Gastroesophageal sphincter (tissue), 4 donors: ENCODE measurements at regions not wholly inside any gene's neighbourhood (a gene's known extent, or its start where the extent isn't known, plus 50 kb on each side); places are given as distances from the start of the nearest gene placed in this dataset.

Source experiments
- ATAC-seq: fragments of 150-250 bp; one replicate; pipeline ENCODE4 v1.9.1; 2016; ENCODE audit warnings: mild to moderate bottlenecking, moderate library complexity
- H3K27ac ChIP-seq, 4 donors: fragments of 200-600 bp; sonication (generic) in 3 of 4; 1 replicate in 3 of 4; 2 replicates in 1 of 4; pipeline ENCODE4 v1.5.1; 2016 to 2019
- H3K27me3 ChIP-seq: fragments of 200-600 bp; sonication (generic); one replicate; pipeline ENCODE4 v1.5.1; 2019
- H3K36me3 ChIP-seq, 2 donors: fragments of 200-600 bp; sonication (generic); one replicate each; pipeline ENCODE4 v1.5.1; 2019; ENCODE audit warnings: control low read depth in 1 of 2
- H3K4me1 ChIP-seq, 3 donors: fragments of 200-600 bp; sonication (generic); 1 replicate in 2 of 3; 2 replicates in 1 of 3; pipeline ENCODE4 v1.5.1; 2016 to 2019; ENCODE audit warnings: control low read depth in 2 of 3
- H3K4me3 ChIP-seq, 2 donors: fragments of 200-600 bp; sonication (generic); one replicate each; pipeline ENCODE4 v1.5.1; 2019; ENCODE audit warnings: mild to moderate bottlenecking in 1 of 2, moderate library complexity in 1 of 2
- H3K9me3 ChIP-seq, 3 donors: fragments of 200-600 bp; sonication (generic); one replicate each; pipeline ENCODE4 v1.5.1; 2017 to 2019; ENCODE audit warnings: control low read depth in 2 of 3
- EP300 ChIP-seq: sonication (generic); formaldehyde crosslinking; IDR thresholded peaks from one replicate; pipeline ENCODE4 v1.6.1; 2017; ENCODE audit warnings: antibody characterized with exemption, mild to moderate bottlenecking
- POLR2A ChIP-seq, 2 donors: fragments of 450-650 bp; IDR thresholded peaks; one replicate each; pipeline ENCODE4 v1.6.1; 2017; ENCODE audit warnings: antibody characterized with exemption in 2 of 2, mild to moderate bottlenecking in 2 of 2, moderate library complexity in 1 of 2
- POLR2AphosphoS5 ChIP-seq: sonication (generic); formaldehyde crosslinking; IDR thresholded peaks from one replicate; pipeline ENCODE4 v1.6.1; 2017; ENCODE audit warnings: antibody characterized with exemption
- WGBS, 2 donors: methylation state at CpG; one replicate each; pipeline ENCODE4 v1.1.5; 2018; ENCODE audit warnings: low coverage in 1 of 2; 5-methylcytosine and 5-hydroxymethylcytosine counted together
- TF ChIP-seq, protein P1 (sequence below), 4 experiments: fragments of 200-600 bp in 2 of 4; fragments of 450-650 bp in 2 of 4; sonication (generic) in 1 of 4; IDR thresholded peaks; one replicate each; pipeline ENCODE4 v1.5.1; 2017 to 2019; ENCODE audit warnings: antibody characterized with exemption in 4 of 4, mild to moderate bottlenecking in 2 of 4, moderate library complexity in 2 of 4

DNA sequence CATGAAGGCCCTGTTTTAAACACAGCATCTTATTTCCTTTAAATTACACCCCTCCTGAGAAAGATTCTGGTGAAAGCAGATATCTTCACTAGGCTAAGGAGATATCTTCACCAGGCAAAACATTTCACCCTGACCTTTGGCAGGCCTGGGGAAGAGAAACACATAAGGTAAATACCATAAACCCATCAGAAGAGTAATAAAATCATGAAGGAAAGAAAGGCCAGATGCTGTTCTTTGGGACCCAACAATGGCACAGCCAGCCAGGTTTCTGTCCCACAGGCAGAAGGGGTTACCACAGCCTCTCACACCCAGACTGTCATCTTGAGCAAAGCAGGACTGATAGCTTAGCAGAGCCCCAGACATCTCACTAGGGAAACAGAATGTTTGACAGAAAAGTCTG lies 125.4 kb downstream of the CCDC34 start:
- Histone ChIP-seq H3K4me1 (no peaks in the 10 kb centered on the region), H3K27me3 (no peaks in the 10 kb centered on the region), H3K27ac (no peak overlapping the region), H3K9me3 (no peaks in the 10 kb centered on the region), H3K4me3 (no peak overlapping the region), H3K36me3 (no peaks in the 10 kb centered on the region)
- TF ChIP-seq, protein P1, sequence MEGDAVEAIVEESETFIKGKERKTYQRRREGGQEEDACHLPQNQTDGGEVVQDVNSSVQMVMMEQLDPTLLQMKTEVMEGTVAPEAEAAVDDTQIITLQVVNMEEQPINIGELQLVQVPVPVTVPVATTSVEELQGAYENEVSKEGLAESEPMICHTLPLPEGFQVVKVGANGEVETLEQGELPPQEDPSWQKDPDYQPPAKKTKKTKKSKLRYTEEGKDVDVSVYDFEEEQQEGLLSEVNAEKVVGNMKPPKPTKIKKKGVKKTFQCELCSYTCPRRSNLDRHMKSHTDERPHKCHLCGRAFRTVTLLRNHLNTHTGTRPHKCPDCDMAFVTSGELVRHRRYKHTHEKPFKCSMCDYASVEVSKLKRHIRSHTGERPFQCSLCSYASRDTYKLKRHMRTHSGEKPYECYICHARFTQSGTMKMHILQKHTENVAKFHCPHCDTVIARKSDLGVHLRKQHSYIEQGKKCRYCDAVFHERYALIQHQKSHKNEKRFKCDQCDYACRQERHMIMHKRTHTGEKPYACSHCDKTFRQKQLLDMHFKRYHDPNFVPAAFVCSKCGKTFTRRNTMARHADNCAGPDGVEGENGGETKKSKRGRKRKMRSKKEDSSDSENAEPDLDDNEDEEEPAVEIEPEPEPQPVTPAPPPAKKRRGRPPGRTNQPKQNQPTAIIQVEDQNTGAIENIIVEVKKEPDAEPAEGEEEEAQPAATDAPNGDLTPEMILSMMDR (IDR thresholded peaks at IDR 0.05): no peak
- TF ChIP-seq POLR2AphosphoS5 (no peak), EP300 (no peak), POLR2A (IDR thresholded peaks at IDR 0.05) (no peak)
- no peak for ATAC-seq

DNA sequence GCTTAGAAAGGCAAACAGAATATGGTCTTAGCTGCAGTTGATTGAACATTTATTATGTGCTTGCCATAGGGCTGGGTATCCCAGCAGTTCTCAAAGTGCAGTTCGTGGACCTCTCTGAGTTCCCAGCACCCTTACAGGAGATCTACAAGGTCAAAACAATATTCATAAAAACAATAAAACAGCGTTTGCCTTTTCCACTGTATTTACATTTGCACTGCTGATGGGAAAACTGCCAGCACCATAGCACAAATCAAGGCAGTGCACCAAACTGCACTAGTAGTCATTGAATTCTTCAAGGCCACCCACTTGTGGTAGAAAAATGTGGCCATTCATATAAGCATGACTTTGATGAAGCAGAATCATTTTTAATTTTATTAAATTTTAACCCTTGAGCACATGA lies 128.1 kb downstream of the CCDC34 start:
- Histone ChIP-seq H3K27me3 (no peaks in the 10 kb centered on the region), H3K9me3 (no peaks in the 10 kb centered on the region), H3K4me3 (no peak overlapping the region), H3K27ac (no peak overlapping the region), H3K36me3 (no peaks in the 10 kb centered on the region), H3K4me1 (peaks cover 0 to 4% (median 0%) of the 10 kb centered on the region in 3 donors)
- TF ChIP-seq POLR2AphosphoS5 (no peak), EP300 (no peak), POLR2A (IDR thresholded peaks at IDR 0.05) (no peak)
- TF ChIP-seq, protein P1 (IDR thresholded peaks at IDR 0.05): no peak
- WGBS, 2 donors: 44 to 79% methylated on average over 2 of the region's 2 CpGs
- no peak for ATAC-seq

DNA sequence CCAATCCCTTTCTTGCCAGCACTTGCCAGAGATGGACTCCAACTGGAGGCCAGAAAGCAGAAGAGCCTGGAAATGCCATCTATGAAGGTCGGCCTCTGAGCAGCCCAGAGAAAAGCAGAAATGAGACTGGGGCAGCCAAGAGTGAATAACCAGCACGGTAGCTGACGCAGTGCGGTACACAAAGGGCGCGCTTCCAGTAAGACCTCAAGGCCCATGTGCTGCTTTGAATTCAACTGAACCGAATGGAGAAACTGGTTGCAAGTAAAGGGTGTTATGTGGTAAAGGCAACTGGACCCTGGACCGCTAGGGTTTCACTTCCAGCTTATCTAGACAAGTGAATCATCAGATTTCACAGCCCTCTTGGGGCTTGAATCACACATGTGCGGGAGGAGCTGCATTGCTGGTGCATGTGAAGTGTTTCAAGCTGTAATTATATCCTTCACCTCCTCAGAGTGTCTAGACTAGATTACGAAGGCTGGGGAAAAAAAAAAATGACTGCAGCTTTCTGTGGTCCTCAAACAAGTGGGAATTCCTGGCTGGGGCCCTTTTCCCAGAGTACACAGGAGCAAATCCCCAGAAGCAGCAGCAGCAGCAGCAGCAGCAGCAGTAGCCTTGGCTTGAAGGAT lies 128.9 kb downstream of the CCDC34 start:
- peak; percentile 65 for ATAC-seq
- Histone ChIP-seq H3K27me3 (no peaks in the 10 kb centered on the region), H3K4me3 (no peak overlapping the region), H3K9me3 (no peaks in the 10 kb centered on the region), H3K4me1 (peaks cover 0 to 12% (median 0%) of the 10 kb centered on the region in 3 donors), H3K36me3 (no peaks in the 10 kb centered on the region), H3K27ac (no peak overlapping the region)
- TF ChIP-seq POLR2A (IDR thresholded peaks at IDR 0.05) (no peak), POLR2AphosphoS5 (no peak), EP300 (no peak)
- WGBS, 2 donors: 56 to 85% methylated on average over 4 to 7 of the region's 10 CpGs

DNA sequence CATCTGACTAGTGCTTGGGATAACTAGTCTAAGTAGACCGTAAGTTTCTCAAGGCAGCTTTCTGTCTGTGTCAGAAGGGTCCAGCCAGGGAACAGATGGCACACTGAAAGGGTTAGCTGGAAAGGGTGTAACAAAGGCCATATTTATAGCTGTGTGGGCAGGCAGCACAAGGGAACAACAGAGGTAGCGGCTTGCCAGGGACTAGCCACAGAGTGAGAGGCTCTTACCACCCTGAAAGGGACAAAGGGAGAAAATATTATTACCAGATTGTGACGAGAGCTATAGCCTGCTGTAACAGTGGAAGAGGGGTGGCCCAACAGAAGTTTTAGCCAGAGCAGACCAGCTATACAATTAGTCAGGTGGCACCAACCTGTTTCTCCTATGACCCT lies 129.4 kb downstream of the CCDC34 start:
- ATAC-seq: no peak
- no peak overlapping the region for H3K27ac ChIP-seq
- TF ChIP-seq POLR2AphosphoS5 (no peak), EP300 (no peak), POLR2A (IDR thresholded peaks at IDR 0.05) (no peak)
- TF ChIP-seq, protein P1 (IDR thresholded peaks at IDR 0.05): no peak
- no peaks in the 10 kb centered on the region for H3K9me3 ChIP-seq
- WGBS, 2 donors: 72 to 73% methylated on average over 2 of the region's 3 CpGs
- H3K27me3 ChIP-seq: no peaks in the 10 kb centered on the region
- H3K36me3 ChIP-seq: no peaks in the 10 kb centered on the region
- H3K4me1 ChIP-seq: peaks cover 0 to 12% (median 0%) of the 10 kb centered on the region in 3 donors
- H3K4me3 ChIP-seq: no peak overlapping the region

DNA sequence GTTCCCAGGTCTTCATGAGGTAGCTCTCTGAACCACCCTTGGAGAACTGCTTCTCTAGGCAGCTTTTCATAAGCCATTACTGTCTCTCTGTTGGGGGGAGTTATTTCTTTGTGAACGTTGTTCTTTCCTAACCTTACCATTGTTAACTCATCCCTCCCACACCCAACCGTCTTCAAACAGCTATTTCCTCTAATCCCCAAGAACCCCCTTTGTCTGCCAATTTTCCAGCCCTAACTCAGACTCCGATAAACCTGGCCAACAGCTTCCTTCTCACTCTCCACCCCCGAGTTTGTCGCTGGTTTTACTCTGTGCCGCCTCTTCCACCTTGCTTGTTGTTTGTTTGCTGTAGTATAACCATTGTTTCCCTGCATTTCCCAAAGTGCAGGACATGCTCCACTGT lies 131.5 kb downstream of the CCDC34 start:
- Histone ChIP-seq H3K36me3 (no peaks in the 10 kb centered on the region), H3K4me1 (peaks cover 0 to 12% (median 0%) of the 10 kb centered on the region in 3 donors), H3K9me3 (no peaks in the 10 kb centered on the region), H3K27ac (no peak overlapping the region), H3K4me3 (no peak overlapping the region), H3K27me3 (no peaks in the 10 kb centered on the region)
- WGBS, 2 donors: 17 to 52% methylated on average over 4 to 6 of the region's 6 CpGs
- TF ChIP-seq POLR2A (IDR thresholded peaks at IDR 0.05) (no peak), EP300 (no peak), POLR2AphosphoS5 (no peak)
- TF ChIP-seq, protein P1 (IDR thresholded peaks at IDR 0.05): no peak
- no peak for ATAC-seq
